OCI-LY1 (cell line): ENCODE measurements at regions not wholly inside any gene's neighbourhood (a gene's known extent, or its start where the extent isn't known, plus 50 kb on each side); places are given as distances from the start of the nearest gene placed in this dataset.

Experiments used
- H2AFZ ChIP-seq: fragments of 200-600 bp; sonication (generic), shearing (Covaris generic); 2 replicates; pipeline ENCODE4 v1.6.0; 2014; ENCODE audit warnings: antibody characterized with exemption, mild to moderate bottlenecking, low read length
- H3F3A ChIP-seq: fragments of 200-600 bp; sonication (generic), shearing (Covaris generic); 2 replicates; pipeline ENCODE4 v1.6.0; 2014; ENCODE audit warnings: mild to moderate bottlenecking, antibody characterized with exemption, low read length, moderate library complexity; ENCODE audit not compliant: insufficient read depth
- H3K27ac ChIP-seq: fragments of 200-600 bp; sonication (generic); 2 replicates; pipeline ENCODE4 v1.5.1; 2014; ENCODE audit warnings: low read length, mixed run types, mild to moderate bottlenecking, low read depth; ENCODE audit not compliant: poor library complexity, severe bottlenecking
- H3K27me3 ChIP-seq: fragments of 200-600 bp; sonication (generic); 2 replicates; pipeline ENCODE4 v1.6.0; 2014; ENCODE audit warnings: antibody characterized with exemption, mild to moderate bottlenecking, low read length, moderate library complexity; ENCODE audit not compliant: insufficient read depth
- H3K36me3 ChIP-seq: fragments of 200-600 bp; sonication (generic); 2 replicates; pipeline ENCODE4 v1.6.1; 2014; ENCODE audit warnings: mild to moderate bottlenecking, antibody characterized with exemption, low read length, moderate library complexity, mixed read lengths; ENCODE audit not compliant: insufficient read depth
- H3K4me1 ChIP-seq: fragments of 200-600 bp; sonication (generic); 2 replicates; pipeline ENCODE4 v1.5.1; 2014; ENCODE audit warnings: mild to moderate bottlenecking, low read length, moderate library complexity; ENCODE audit not compliant: insufficient read depth, severe bottlenecking
- H3K4me2 ChIP-seq: fragments of 200-600 bp; sonication (generic), shearing (Covaris generic); 2 replicates; pipeline ENCODE4 v1.6.1; 2014; ENCODE audit warnings: low read length
- H3K4me3 ChIP-seq: fragments of 200-600 bp; sonication (generic); 2 replicates; pipeline ENCODE4 v1.5.1; 2014; ENCODE audit warnings: low read length, low read depth, mild to moderate bottlenecking, mixed read lengths; ENCODE audit not compliant: poor library complexity, severe bottlenecking
- H3K79me2 ChIP-seq: fragments of 200-600 bp; shearing (Covaris generic); 2 replicates; pipeline ENCODE4 v1.6.1; 2016; ENCODE audit warnings: mixed run types, low read length, mixed read lengths; ENCODE audit not compliant: insufficient read depth
- H3K9ac ChIP-seq: fragments of 200-600 bp; sonication (generic), shearing (Covaris generic); 2 replicates; pipeline ENCODE4 v1.6.1; 2014; ENCODE audit warnings: mild to moderate bottlenecking, low read length, mixed read lengths
- H3K9me2 ChIP-seq: fragments of 200-600 bp; sonication (generic), shearing (Covaris generic); 2 replicates; pipeline ENCODE4 v1.6.1; 2014; ENCODE audit warnings: low read depth, mild to moderate bottlenecking, low read length, mixed read lengths
- H3K9me3 ChIP-seq: fragments of 200-600 bp; shearing (Covaris generic); 2 replicates; pipeline ENCODE4 v1.6.1; 2014; ENCODE audit warnings: low read length, mixed read lengths
- H4K20me1 ChIP-seq: fragments of 200-600 bp; sonication (generic), shearing (Covaris generic); 2 replicates; pipeline ENCODE4 v1.6.0; 2016; ENCODE audit warnings: mild to moderate bottlenecking, low read length; ENCODE audit not compliant: insufficient read depth
- EZH2 ChIP-seq: fragments of 200-600 bp; sonication (generic), shearing (Covaris generic); IDR thresholded peaks from 2 replicates; pipeline ENCODE4 v1.8.0; 2017; ENCODE audit warnings: borderline replicate concordance, mixed run types, mild to moderate bottlenecking, antibody characterized with exemption, low read length, moderate library complexity, mixed read lengths
- TF ChIP-seq, protein P1 (sequence below): fragments of 200-600 bp; sonication (generic), shearing (Covaris generic); IDR thresholded peaks from 2 replicates; pipeline ENCODE4 v1.5.1; 2017; ENCODE audit warnings: mild to moderate bottlenecking, antibody characterized with exemption, low read length, moderate library complexity, mixed read lengths

DNA sequence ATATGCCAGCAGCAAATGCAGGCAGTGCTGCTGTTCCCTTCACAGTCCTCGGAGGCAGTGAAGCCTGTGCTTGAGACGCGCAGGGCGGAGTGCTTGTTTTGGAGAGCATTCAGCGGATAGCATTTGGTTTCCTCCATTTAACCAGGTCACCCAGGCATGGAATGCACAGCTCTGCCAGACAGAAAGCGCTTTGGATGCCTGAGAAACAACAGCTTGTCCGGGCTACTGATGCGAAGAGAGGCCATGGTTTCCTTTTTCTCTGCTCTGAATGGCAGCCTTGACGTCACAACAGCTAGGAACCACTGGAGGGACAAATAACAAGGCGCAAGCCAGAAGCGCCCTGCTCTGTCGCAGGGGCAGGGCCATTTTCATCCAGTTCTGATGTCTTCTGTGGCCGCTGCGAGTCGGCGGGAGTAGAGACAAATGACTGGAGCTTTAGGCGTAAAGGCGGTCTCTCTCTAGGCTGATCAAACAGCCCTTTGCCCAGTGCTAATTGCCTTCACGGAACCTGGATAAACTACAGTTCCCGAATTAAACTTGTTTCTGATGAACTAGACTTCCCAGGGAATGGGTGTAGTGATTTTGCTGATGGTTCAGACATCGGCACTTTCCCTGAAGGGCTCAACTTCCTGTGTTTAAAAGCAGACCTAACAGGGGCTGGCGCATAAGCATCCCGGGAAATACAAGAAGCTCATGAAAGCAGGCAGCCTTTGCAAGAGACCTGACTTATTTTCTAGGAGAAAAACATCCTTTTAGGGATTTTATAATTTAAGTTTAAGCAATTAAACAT is 187.6 kb upstream of the KLF14 start:
- H3K4me1 ChIP-seq, result peaks cover 37% of the 10 kb centered on the region
- no peaks in the 10 kb centered on the region for H4K20me1 ChIP-seq
- no peak overlapping the region for H2AFZ ChIP-seq
- H3K4me3 ChIP-seq, result no peak overlapping the region
- no peak overlapping the region for H3K4me2 ChIP-seq
- peaks cover 55% of the 10 kb centered on the region for H3K36me3 ChIP-seq
- H3K79me2 ChIP-seq, result no peaks in the 10 kb centered on the region
- no peaks in the 10 kb centered on the region for H3K9me3 ChIP-seq
- no peaks in the 10 kb centered on the region for H3K9me2 ChIP-seq
- H3F3A ChIP-seq, result no peaks in the 10 kb centered on the region; the same call in 1 of the 2 replicates
- H3K27me3 ChIP-seq, result no peaks in the 10 kb centered on the region
- TF ChIP-seq EZH2, result no peak
- TF ChIP-seq, protein P1, sequence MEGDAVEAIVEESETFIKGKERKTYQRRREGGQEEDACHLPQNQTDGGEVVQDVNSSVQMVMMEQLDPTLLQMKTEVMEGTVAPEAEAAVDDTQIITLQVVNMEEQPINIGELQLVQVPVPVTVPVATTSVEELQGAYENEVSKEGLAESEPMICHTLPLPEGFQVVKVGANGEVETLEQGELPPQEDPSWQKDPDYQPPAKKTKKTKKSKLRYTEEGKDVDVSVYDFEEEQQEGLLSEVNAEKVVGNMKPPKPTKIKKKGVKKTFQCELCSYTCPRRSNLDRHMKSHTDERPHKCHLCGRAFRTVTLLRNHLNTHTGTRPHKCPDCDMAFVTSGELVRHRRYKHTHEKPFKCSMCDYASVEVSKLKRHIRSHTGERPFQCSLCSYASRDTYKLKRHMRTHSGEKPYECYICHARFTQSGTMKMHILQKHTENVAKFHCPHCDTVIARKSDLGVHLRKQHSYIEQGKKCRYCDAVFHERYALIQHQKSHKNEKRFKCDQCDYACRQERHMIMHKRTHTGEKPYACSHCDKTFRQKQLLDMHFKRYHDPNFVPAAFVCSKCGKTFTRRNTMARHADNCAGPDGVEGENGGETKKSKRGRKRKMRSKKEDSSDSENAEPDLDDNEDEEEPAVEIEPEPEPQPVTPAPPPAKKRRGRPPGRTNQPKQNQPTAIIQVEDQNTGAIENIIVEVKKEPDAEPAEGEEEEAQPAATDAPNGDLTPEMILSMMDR, result no peak
- H3K27ac ChIP-seq, result no peak overlapping the region
- no peak overlapping the region for H3K9ac ChIP-seq

DNA sequence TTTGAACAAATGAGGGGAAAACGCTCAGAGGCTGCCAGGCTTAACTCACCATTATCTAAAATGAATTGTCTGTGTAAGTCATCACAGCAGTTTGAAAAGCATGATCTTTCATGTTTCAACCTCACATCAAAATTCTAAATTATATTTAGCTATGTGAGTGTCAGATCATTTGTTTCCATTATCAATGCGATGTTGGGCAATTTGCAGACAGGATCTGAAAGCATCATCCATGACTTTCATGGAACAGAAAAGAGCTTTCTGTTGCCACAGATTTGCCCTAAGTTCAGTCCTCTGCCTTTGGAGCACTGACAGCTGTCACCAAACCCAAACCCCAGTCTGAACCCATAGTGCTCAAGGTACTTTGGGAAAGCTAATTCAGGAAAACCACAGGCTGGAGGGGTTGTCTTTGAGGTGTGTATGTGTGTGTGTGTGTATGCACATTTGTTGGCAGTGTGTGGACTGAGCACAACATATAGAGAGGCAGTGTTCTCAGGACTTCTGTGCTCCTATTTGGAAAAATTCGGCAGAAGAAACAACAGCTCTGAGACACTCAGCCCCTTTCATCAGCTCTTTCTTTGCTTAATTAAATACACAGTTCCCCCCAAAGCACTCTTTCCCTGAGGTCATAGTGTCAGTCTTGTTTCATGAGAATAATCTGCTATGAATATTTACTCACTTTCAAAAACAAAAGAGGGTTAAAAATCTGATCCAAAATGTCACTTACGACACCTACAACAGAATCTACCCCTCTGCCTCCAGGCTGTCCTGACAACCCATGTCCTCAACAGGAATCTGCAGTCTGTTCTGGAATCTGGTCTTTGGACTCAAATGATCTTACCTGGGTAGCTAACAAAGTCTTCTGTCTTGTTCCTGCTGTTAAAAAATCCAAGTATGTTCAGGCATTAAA is 188.5 kb upstream of the KLF14 start:
- Histone ChIP-seq H3K4me2 (no peak overlapping the region), H3K9ac (no peak overlapping the region), H3K4me3 (no peak overlapping the region), H3K36me3 (peaks cover 60% of the 10 kb centered on the region), H3K27ac (no peak overlapping the region), H3K27me3 (no peaks in the 10 kb centered on the region), H4K20me1 (no peaks in the 10 kb centered on the region), H3K9me3 (no peaks in the 10 kb centered on the region), H3F3A (no peaks in the 10 kb centered on the region; the same call in 1 of the 2 replicates), H3K9me2 (no peaks in the 10 kb centered on the region), H3K79me2 (no peaks in the 10 kb centered on the region), H3K4me1 (peaks cover 28% of the 10 kb centered on the region), H2AFZ (no peak overlapping the region)
- TF ChIP-seq, protein P1, result no peak
- no peak for TF ChIP-seq EZH2

DNA sequence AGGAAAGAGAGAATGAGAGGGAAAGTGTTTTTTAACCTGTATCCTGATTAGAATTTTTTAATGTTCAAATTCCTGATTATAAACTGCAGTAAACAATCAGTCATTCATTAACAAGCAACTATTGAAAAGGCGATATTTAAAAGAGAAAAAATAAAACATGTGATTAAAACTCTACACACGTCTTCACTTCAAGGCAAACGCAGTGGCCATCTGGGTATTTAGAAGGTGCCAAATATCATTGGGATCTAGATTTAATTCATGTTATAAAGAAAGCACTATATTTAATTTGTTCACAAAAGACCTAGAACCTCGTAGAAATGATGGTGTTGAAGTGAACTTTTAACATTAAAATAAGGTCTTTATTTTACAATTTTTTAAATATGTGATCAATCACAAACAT is 189.4 kb upstream of the KLF14 start:
- Histone ChIP-seq H3K36me3 (peaks cover 62% of the 10 kb centered on the region), H3K4me1 (peaks cover 19% of the 10 kb centered on the region), H3F3A (no peaks in the 10 kb centered on the region; the same call in 1 of the 2 replicates), H3K27ac (no peak overlapping the region), H3K27me3 (no peaks in the 10 kb centered on the region), H3K9me2 (no peaks in the 10 kb centered on the region), H3K9ac (no peak overlapping the region), H3K9me3 (no peaks in the 10 kb centered on the region), H2AFZ (no peak overlapping the region), H4K20me1 (no peaks in the 10 kb centered on the region), H3K79me2 (no peaks in the 10 kb centered on the region), H3K4me2 (no peak overlapping the region), H3K4me3 (no peak overlapping the region)
- no peak for TF ChIP-seq EZH2
- TF ChIP-seq, protein P1, result no peak
